HG02884 (cell line): ENCODE measurements at regions not wholly inside any gene's neighbourhood (a gene's known extent, or its start where the extent isn't known, plus 50 kb on each side); places are given as distances from the start of the nearest gene placed in this dataset.

Experiments
- ATAC-seq: cut with Tn5 transposase; IDR thresholded peaks from one replicate; pipeline ENCODE4 v1.9.1; 2021; ENCODE audit warnings: mild to moderate bottlenecking, moderate library complexity; ENCODE audit not compliant: unreplicated experiment

DNA sequence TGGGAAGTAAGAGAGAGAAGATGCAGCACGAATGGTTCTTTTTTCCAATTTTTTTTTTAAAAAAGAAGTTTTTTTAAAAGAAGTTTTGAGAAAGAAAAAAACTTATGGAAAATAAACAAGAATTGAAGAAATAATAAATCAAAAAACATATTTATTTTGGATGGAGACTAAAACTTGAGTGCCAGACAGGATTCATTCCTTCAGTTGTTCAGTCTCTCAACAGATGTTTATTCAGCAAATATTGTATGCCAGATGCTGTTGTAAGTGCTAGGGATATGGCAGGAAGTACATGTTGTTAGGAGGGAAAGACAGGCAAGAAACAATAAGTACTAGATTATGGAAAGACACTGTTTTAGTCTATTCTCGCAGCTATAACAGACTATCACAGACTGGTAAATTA is 750.7 kb upstream of the PHF14 start:
- no peak for ATAC-seq

DNA sequence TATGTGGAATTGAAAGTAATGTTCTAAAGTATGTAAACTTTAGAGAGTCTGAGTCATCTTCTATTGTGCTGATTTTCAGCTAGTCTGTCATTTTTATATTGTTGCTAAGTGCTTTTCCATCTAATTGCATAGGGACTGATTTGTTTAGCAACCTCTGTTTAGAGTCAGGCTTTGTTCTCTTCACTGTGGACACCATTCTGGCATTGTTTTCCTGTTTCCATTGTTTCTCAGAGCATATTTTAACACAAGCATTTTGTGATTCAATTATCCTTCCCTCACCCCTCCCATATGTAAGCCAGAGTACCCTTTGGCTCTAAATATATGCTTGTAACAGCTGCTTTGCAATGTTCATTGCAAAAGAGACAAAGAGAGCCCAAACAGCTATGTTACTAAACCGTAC is 748.4 kb upstream of the PHF14 start:
- no peak for ATAC-seq

DNA sequence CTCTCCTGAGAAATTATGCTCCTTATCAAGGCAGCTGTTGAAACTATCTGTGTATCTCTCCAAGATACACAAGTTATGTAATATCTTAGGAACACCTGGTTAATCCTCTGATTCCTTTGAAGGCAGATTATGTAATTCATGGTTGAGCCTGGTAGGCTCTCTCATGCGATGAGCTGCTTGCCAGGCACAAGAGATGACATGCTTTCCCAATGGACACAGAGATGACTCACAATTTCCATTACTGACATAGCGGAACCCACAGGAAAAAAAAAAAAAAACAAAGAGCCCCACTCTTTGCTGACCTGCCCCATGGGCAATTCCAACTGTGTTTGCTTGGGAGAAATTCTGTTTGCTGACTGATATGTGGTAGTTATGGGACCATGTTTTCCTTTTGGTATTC is 736.4 kb upstream of the PHF14 start:
- no peak for ATAC-seq

DNA sequence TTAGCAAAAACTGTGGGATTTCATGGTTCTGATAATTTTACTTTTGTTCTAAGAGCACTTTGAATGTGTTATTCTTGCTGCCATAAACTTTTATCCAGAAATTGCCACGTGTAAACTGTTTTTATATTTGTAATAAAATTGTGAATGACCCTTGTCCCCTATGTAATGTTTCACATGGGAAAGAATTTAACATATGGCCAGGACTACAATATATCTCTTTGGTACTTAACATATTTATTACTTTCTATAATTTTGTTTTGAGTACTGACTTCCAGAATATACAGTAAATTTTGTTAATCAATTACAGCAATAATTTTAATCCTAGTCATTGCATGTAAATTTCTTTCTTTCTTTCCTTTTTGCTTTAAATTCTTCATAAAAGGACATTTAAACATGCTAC is 735.0 kb upstream of the PHF14 start:
- ATAC-seq = no peak

DNA sequence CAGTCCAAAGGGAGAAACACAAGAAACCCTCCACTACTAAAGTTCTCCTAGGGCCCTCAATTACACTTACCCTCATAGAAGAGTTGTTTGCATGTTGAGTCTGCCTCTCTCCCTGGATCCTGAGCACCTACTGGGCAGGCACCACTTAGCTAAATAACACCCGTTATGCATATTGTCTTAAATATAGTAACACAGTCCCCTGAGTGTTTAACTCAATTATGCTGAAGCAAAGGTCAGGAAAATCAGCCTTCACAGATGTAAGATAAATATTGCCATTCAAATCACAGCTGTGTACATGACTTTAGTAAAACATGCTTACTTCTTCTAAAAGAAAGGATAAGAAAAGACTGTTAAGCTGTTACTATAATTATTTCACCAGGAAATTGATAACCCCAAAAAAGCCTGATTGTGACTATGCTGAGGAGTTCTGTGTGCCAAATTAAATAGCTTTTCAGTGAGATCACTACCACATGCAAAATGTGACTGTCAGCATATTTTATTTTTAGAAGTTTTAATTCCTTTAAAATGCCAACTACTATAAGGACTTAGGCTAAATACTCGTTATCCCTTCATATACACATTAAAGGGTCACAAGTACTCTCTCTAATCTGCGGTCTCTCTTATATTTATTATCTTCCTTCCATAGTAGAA is 733.9 kb upstream of the PHF14 start:
- no peak for ATAC-seq

DNA sequence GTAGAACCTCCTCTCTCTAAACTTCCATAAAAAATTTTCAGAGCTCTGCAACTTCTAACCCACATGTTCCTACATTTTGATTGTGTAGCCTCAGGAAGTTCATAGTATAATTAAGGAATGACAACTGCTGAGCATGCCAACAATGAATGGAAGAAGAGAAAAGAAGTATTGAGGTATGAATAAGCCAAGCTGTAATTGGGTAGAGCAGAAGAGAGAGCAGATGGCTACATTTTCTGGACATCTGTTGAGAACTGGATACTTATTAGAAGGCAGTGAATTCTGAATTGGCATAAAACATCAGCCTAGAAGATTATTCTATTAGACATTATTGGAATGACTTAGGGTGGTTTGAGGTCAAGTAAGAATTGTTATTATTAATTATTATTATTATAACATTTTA is 728.3 kb upstream of the PHF14 start:
- no peak for ATAC-seq

DNA sequence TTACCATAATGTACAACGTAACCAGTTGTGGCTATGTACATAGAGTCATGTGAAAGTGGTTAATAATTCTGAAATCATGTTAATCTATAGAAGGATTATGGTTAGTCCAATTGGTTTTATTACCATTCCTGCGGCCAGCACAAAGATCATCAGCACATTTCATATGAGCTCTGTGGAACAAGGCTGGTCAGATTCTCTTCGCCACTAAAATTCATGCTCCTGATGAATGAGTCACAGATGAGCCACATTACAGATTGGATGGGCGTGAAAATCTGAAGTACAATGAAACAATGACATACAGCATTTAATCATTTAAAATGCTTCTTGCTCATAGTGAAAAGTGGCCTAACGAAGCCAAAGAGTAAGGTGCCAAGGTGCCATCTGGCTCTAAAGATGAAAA is 716.2 kb upstream of the PHF14 start:
- no peak for ATAC-seq

DNA sequence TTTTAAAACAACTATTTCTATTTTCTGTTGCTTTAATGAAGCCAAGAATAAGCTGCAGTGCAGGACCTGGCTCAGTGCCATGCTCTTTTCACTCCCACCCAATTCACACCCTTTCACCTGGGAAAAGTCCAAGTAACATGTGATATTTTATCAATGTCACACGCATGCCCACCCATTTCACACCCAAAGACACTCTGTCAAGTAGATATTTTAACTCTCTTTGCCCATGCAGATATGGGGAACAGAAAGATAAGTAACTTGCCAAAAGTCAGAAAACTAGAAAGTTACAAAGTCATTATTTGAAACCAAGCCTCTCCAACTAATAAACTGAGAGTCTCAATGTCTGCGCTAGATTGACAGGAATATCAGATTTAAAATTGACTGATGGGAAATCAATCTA is 706.7 kb upstream of the PHF14 start:
- no peak for ATAC-seq

DNA sequence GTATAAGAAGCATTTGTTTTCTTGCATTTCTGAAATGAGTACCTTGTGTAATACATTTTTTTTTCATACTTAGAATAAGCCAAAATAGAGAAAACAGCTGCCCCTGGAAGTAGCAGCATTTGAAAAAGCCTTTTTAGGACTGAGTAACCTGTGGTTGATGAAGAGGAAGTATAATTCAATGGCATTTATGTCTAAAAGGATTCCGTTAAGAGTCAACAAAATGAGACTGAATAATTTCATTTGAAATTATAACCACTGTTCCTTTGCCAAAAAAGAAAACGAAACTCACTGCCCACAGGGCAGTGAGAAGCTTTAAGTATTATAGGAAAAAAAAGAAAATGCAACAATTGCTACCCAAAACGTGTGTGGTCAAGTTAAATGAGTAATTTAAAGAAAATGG is 705.6 kb upstream of the PHF14 start:
- no peak for ATAC-seq

DNA sequence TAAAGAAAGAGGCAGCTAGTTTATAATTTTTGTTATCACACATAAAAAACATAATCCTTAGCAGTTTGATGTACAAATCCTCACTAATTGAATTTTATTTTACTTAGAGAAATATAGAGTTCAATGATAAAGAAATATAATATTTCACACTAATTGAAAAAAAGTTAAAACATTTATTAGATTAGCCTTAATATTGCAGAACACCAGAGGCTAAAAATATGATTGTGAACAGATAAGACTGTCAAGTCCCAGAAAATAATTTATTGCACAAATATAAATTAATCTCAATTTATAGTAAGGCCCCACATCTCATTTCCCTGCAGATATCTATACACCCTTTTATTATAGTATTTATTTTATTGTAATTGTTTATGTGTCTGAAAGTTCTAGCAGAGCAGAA is 690.8 kb upstream of the PHF14 start:
- no peak for ATAC-seq

DNA sequence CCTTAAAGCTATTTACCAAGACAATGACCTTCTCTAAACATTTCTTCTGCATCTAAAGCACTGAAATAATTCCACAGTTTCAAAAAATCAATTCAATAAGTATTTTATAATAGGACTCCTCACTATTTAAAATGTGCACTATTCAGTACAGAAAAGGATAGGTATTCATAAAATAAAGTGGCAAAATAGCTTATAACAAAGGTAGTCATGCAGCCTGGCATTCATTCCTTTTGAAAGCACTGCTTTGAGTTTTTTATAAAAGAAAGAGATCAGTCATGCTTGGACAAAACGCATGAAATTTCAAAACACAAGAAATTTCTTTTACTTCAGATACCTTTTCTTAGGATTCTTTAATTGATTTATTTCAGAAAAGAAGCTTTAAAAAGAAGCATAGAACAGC is 689.7 kb upstream of the PHF14 start:
- no peak for ATAC-seq

DNA sequence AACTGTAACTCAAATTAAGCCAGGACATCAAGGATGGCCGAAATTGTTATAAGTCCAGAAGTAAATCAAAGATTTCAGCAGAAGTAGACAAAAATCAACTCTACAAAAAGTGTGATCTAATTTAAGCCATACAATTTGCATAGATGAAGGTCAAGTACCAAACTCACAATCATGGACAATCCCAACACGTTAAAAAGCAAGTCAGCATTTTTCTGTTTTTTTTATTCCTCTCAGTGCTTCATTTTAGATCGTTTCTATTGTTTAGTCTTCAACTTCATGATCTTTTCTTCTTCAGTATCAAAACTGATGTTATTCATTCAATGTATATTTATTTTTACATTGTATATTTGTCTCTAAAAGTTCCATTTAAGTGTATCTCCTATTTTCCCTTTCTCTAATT is 674.3 kb upstream of the PHF14 start:
- ATAC-seq = no peak

DNA sequence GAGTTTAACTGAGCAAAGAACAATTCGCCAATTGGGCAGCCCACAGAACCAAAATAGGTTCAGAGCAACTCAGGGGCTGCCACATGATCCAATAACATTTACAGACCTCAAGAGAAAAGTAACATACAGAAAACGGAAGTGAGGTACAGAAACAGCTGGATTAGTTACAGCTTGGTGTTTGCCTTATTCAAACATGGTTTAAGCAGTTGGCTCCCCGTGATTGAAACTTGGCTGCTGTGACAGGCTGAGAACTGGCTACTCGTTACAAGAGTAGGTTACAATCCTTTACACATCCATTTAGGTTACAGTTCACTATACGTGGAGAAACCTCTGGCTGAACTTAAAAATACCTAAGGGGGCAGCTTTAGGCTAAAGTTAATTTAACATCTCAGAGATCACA is 673.1 kb upstream of the PHF14 start:
- ATAC-seq = no peak

DNA sequence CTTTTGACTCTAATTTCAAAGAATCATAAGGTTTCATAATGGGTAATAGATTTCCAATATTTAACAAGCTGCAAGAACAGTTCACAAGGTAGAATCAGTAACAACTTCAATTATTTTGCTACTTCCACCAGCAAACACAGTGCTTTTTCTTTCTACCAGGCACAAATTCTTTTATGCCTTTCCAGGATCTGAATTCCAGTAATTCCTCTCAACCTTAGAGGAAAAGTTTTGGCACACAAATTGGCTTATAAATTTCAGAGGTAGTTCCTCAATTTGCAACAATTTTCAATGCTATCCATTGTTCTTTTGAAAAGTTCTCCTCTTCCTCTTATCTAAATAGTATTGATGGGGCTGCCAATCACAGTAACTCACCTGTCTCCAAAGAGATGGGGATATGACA is 665.4 kb upstream of the PHF14 start:
- ATAC-seq = no peak

DNA sequence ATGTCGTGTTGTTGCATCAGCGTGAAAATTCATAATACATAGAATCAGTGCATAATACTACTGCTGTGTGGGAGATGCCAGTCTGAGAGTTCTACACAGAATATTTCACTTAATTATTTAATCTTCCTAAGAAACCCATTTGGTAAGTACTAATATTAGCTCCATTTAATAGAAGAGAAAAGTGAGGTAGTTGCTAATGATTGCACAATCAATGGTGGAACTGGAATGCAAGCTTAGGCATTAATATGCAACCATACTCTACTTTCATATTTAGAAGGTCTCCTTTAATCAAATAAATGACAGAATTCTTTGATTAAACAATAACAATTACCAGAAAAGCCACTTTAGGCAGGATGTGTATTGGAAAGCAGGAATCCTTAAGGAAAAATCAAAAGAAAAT is 660.7 kb upstream of the PHF14 start:
- no peak for ATAC-seq

DNA sequence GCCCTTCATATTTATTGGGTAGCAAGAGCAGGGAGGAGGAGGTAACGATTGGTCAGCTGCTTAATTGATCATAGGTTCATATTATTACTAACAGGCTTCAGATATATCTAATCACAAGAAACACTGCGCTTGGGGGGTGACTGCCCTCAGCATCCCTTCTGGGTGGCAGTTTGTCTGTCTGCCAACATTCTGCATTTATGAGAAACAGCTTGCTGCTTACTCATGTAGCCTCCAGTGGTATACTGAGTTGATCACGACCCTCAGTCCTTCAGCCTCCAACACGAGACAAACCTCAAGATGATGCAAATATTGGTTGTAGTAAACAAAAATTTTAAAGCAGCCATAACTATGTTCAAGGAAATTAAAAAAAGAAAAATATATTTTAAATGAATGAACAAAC is 657.8 kb upstream of the PHF14 start:
- ATAC-seq = no peak

DNA sequence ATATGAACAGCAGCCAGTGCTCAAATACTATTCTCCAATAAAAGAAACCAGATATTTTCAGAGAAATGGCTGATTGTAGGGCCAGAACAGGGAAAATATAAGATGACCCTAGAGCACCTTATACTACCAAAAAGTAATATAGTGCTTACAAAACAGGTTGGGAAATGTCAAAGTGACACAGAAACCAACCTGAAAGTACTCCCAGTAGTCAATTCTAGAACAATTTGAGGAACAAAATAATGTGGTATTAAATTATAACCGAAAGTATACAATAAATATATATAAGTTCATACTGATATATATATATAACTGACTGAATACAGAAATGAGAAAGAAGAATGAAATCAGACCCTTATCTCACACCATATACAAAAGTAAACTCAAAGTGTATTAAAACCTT is 657.2 kb upstream of the PHF14 start:
- ATAC-seq = no peak

DNA sequence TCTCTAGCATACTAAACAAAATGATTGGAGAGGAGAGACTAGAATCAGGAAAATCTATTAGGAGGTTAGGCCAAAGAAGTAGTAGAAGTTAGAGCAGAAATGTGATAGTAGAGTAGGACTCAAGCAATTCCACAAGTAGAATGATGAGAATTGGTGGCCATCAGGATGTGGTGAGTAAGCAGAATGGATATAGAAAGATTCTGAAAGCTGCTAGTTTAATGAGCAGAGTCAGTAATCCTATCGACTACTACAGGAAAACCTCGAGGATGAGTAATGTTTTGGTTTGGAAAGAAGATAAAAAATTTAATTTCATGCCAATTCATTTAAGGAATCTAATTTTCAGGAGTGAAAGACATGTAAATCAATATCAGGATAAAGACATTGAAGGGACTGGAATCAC is 648.3 kb upstream of the PHF14 start:
- no peak for ATAC-seq

DNA sequence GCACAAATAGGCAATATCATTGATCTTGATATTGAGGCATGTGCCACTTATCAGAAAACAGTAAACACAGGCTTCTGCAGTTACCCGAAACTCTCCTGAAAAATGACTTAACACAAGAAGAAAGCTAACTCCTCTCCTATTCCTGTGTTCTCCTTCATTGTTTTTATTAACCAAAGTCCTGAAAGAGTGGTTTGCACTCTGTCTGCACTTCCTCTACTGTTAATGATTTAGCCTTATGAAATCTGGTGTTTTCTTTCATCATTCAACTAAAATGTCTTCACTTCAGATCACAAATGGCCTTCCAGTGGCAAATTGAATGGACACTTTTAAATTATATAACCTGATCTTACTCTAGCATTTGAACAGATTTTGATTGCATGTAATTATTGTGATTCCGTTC is 630.6 kb upstream of the PHF14 start:
- ATAC-seq = no peak

DNA sequence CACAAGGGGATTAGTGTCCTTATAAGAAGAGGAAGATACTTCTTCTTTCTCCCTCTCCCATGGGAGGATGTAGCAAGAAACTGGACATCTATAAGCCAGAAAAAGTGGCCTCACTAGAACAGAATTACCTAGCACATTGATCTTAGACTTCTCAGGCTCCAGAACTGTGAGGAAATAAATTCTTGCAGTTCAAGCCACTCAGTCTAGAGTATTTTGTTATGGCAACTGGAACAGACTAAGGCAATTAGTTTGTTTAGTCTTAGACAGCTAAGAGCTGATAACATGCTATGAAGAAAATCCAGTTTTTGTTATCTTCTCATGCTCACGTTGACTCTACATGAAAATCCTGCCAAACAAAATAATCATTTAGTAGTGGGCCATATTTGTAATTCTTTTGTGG is 627.6 kb upstream of the PHF14 start:
- ATAC-seq = no peak

DNA sequence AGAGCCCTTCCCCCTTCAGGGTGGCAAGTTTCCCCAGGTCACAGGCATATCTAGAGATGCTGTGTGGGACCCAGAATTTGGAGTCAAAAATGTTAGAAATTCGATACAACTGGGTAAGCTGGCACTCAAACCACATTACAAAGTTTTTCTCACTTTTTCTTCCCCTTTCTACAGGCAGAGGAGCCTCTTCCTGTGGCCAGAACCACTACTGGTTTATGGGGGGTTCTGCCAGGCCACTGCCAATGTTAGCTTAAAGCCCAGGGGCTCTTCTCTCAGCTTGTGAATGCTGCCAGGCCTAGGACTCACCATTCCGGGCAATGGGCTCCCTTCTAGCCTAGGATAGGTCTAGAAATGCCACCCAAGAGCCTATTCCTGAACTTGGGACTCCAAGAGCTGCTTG is 617.9 kb upstream of the PHF14 start:
- no peak for ATAC-seq

DNA sequence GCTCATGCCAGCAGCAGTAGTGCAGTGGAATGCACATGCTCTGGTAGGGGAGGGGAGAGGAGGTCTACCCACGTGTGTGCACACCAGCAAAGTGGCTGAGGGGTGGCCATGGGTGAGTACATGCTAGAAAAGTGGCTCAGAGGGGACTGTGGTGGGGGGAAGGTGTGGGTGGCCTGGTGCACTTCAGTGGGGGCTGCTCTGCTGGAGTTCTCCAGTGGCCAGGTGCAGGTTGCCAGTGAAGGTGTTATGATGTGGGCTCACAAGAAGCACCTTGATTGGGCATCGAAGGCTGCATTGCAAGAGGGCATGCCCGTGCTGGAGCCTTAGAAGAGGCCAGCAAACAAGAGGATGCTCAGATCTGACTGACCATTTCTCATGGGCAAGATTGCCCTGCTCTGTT is 613.6 kb upstream of the PHF14 start:
- ATAC-seq = no peak

DNA sequence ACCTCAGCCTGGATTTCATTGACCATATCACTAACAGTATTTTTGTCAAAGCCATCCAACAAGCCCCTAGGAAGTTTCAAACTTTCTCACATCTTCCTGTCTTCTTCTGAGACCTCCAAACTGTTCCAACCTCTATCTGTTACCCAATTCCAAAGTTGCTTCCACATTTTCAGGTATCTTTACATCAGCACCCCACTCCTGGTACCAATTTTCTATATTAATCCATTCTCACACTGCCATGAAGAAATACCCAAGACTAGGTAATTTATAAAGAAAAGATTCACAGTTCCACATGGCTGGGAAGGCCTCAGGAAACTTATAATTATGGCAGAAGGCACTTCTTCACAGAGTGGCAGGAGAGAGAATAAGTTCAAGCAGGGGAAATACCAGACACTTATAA is 571.9 kb upstream of the PHF14 start:
- ATAC-seq = no peak
